Retinal pigment epithelial cell (primary cell): ENCODE measurements at regions not wholly inside any gene's neighbourhood (a gene's known extent, or its start where the extent isn't known, plus 50 kb on each side); places are given as distances from the start of the nearest gene placed in this dataset.
A peak's percentile ranks its signal among the peaks of the same experiment; 100 is the strongest.

Experiments
- DNase-seq: peaks from one replicate; pipeline ENCODE4 v3.0.0-alpha.2; 2010; ENCODE audit warnings: low read depth
- H3K4me3 ChIP-seq: 2 replicates; pipeline ENCODE4 v1.5.1; 2011; ENCODE audit warnings: mild to moderate bottlenecking, low read length, control low read depth, moderate library complexity
- CTCF ChIP-seq: conservative IDR thresholded peaks from 2 replicates; pipeline ENCODE4 v1.5.1; 2011; ENCODE audit warnings: low read depth, low read length, control low read depth, inconsistent platforms

- no peak overlapping the region for H3K4me3 ChIP-seq
- peak; percentile 31 for DNase-seq
- no peak for TF ChIP-seq CTCF
These were observed 213.7 kb upstream of the SNX2 start for GRCh38 chr5:122561209-122561608.

- peak; percentile 24 for DNase-seq
- no peak overlapping the region for H3K4me3 ChIP-seq
- no peak for TF ChIP-seq CTCF
These were observed 209.5 kb upstream of the SNX2 start for GRCh38 chr5:122565331-122565730.

- DNase-seq = no peak
- no peak for TF ChIP-seq CTCF
- H3K4me3 ChIP-seq = no peak overlapping the region
These were observed 198.4 kb upstream of the SNX2 start for GRCh38 chr5:122576256-122577016.

- no peak overlapping the region for H3K4me3 ChIP-seq
- peak; percentile 58 for DNase-seq
- TF ChIP-seq CTCF = no peak
These were observed 193.3 kb upstream of the SNX2 start for GRCh38 chr5:122581629-122582028.

GRCh38 chr5:122584411-122585300 is 190.2 kb upstream of the SNX2 start:
- H3K4me3 ChIP-seq = no peak overlapping the region
- no peak for TF ChIP-seq CTCF
- DNase-seq = no peak

GRCh38 chr5:122585371-122585770 is 189.5 kb upstream of the SNX2 start:
- no peak for DNase-seq
- TF ChIP-seq CTCF = no peak
- no peak overlapping the region for H3K4me3 ChIP-seq
